OCI-M1 (cell line): ENCODE measurements at regions not wholly inside any gene's neighbourhood (a gene's known extent, or its start where the extent isn't known, plus 50 kb on each side); places are given as distances from the start of the nearest gene placed in this dataset.

ENCODE experiments used
- DNase-seq: peaks from one replicate; lab custom pipeline; 2025; lab: John Stamatoyannopoulos, UW

GRCh38 chr10:88129013-88129412 is 265.6 kb downstream of the PTEN start:
- peak; percentile 15 for DNase-seq

GRCh38 chr10:88130912-88131311 is 267.5 kb downstream of the PTEN start:
- no peak for DNase-seq

- no peak for DNase-seq
These were observed 268.2 kb downstream of the PTEN start for GRCh38 chr10:88131511-88132139.

- DNase-seq = no peak
These were observed 273.3 kb downstream of the PTEN start for GRCh38 chr10:88136712-88137111.

GRCh38 chr10:88138319-88138848 is 275.0 kb downstream of the PTEN start:
- no peak for DNase-seq

GRCh38 chr10:88147000-88147798 is 283.8 kb downstream of the PTEN start:
- no peak for DNase-seq

GRCh38 chr10:88149906-88150305 is 286.5 kb downstream of the PTEN start:
- no peak for DNase-seq

- DNase-seq = no peak
These were observed 286.9 kb downstream of the PTEN start for GRCh38 chr10:88150339-88150738.

- no peak for DNase-seq
These were observed 289.3 kb downstream of the PTEN start for GRCh38 chr10:88152728-88153133.

- no peak for DNase-seq
These were observed 291.3 kb downstream of the PTEN start for GRCh38 chr10:88154596-88155250.

GRCh38 chr10:88156341-88156740 is 292.9 kb downstream of the PTEN start:
- no peak for DNase-seq

- DNase-seq = peak; percentile 63
These were observed 294.6 kb downstream of the PTEN start for GRCh38 chr10:88157981-88158465.

- DNase-seq = no peak
These were observed 295.2 kb downstream of the PTEN start for GRCh38 chr10:88158526-88159122.

GRCh38 chr10:88159127-88159829 is 295.9 kb downstream of the PTEN start:
- DNase-seq = peak; percentile 32

GRCh38 chr10:88161070-88161469 is 297.6 kb downstream of the PTEN start:
- no peak for DNase-seq

- no peak for DNase-seq
These were observed 298.3 kb downstream of the PTEN start for GRCh38 chr10:88161756-88162155.

- DNase-seq = no peak
These were observed 299.4 kb downstream of the PTEN start for GRCh38 chr10:88162852-88163251.

- no peak for DNase-seq
These were observed 300.1 kb downstream of the PTEN start for GRCh38 chr10:88163572-88163971.

GRCh38 chr10:88164471-88164870 is 301.0 kb downstream of the PTEN start:
- no peak for DNase-seq

GRCh38 chr10:88165849-88166271 is 302.4 kb downstream of the PTEN start:
- DNase-seq = no peak

GRCh38 chr10:88168171-88169036 is 305.0 kb downstream of the PTEN start:
- DNase-seq = no peak
